IMR-90 (cell line): ENCODE measurements at regions not wholly inside any gene's neighbourhood (a gene's known extent, or its start where the extent isn't known, plus 50 kb on each side); places are given as distances from the start of the nearest gene placed in this dataset.

Experiments used
- ATAC-seq: fragments of 200-7000 bp; cut with Tn5 transposase; 2 replicates; pipeline ENCODE4 v1.9.1; 2020; ENCODE audit warnings: low read depth, mild to moderate bottlenecking, moderate library complexity
- BruUV-seq: library from RNA; stranded (reverse); fragments of 400-500 nt; replicated peaks from 2 replicates; lab custom pipeline; 2021; lab: Mats Ljungman, UMichigan
- CTCF ChIA-PET: fragments of 300-600 bp; formaldehyde crosslinking; extraction: SDS; loops from one replicate; lab custom pipeline; 2021; ENCODE audit warnings: antibody characterized with exemption; lab: Yijun Ruan, JAX
- POLR2A ChIA-PET: fragments of 300-600 bp; sonication (Branson Sonifier 250); formaldehyde crosslinking; loops from one replicate; lab custom pipeline; 2022; ENCODE audit warnings: antibody characterized with exemption; ENCODE audit not compliant: unreplicated experiment; lab: Charles Lee
- DNase-seq: peaks from one replicate; pipeline ENCODE4 v3.0.0; 2013
- H2AFZ ChIP-seq: replicated peaks from 2 replicates; pipeline ENCODE3; 2013; ENCODE audit warnings: low read length, mild to moderate bottlenecking; ENCODE audit not compliant: poor library complexity
- H2AK5ac ChIP-seq: 2 replicates; pipeline ENCODE4 v1.6.1; 2013; ENCODE audit warnings: low read depth, low read length, inconsistent platforms
- H2AK9ac ChIP-seq: replicated peaks from 2 replicates; pipeline ENCODE3; 2013; ENCODE audit warnings: mild to moderate bottlenecking, low read depth, low read length, moderate library complexity; ENCODE audit not compliant: poor library complexity
- H2BK120ac ChIP-seq: 2 replicates; pipeline ENCODE4 v1.6.1; 2013; ENCODE audit warnings: low read depth, low read length, inconsistent platforms
- H2BK15ac ChIP-seq: 3 replicates; pipeline ENCODE4 v1.6.1; 2013; ENCODE audit warnings: low read depth, low read length, inconsistent platforms
- H2BK20ac ChIP-seq: 2 replicates; pipeline ENCODE4 v1.6.1; 2013; ENCODE audit warnings: low read depth, mild to moderate bottlenecking, inconsistent platforms, low read length, moderate library complexity
- H2BK5ac ChIP-seq: 2 replicates; pipeline ENCODE4 v1.6.1; 2013; ENCODE audit warnings: mild to moderate bottlenecking, low read depth, low read length, inconsistent platforms; ENCODE audit not compliant: poor library complexity, severe bottlenecking
- H3K14ac ChIP-seq: replicated peaks from 2 replicates; pipeline ENCODE4 v1.6.1; 2013; ENCODE audit warnings: low read depth, low read length, inconsistent platforms
- H3K18ac ChIP-seq: 2 replicates; pipeline ENCODE4 v1.6.1; 2013; ENCODE audit warnings: low read depth, low read length, control low read depth
- H3K23ac ChIP-seq: 2 replicates; pipeline ENCODE4 v1.6.1; 2013; ENCODE audit warnings: low read depth, low read length, inconsistent platforms
- H3K27ac ChIP-seq: 2 replicates; pipeline ENCODE4 v1.5.1; 2013; ENCODE audit warnings: mild to moderate bottlenecking, control low read depth, low read length; ENCODE audit not compliant: insufficient read depth
- H3K27me3 ChIP-seq: 2 replicates; pipeline ENCODE4 v1.6.1; 2013; ENCODE audit warnings: low read length; ENCODE audit not compliant: control insufficient read depth, insufficient read depth
- H3K36me3 ChIP-seq: 2 replicates; pipeline ENCODE4 v1.6.1; 2013; ENCODE audit warnings: low read length, mixed read lengths; ENCODE audit not compliant: control insufficient read depth, insufficient read depth
- H3K4ac ChIP-seq: 2 replicates; pipeline ENCODE4 v1.6.1; 2013; ENCODE audit warnings: low read depth, low read length, inconsistent platforms
- H3K4me1 ChIP-seq: 2 replicates; pipeline ENCODE4 v1.6.1; 2013; ENCODE audit warnings: low read length, mixed read lengths; ENCODE audit not compliant: control insufficient read depth, insufficient read depth
- H3K4me2 ChIP-seq: 2 replicates; pipeline ENCODE4 v1.6.1; 2013; ENCODE audit warnings: low read depth, mild to moderate bottlenecking, control low read depth, low read length, moderate library complexity
- H3K4me3 ChIP-seq: 2 replicates; pipeline ENCODE4 v1.5.1; 2013; ENCODE audit warnings: low read depth, mild to moderate bottlenecking, control low read depth, low read length, moderate library complexity; ENCODE audit not compliant: insufficient read depth
- H3K56ac ChIP-seq: 2 replicates; pipeline ENCODE4 v1.6.1; 2013; ENCODE audit warnings: low read length, inconsistent platforms; ENCODE audit not compliant: insufficient read depth; ENCODE audit errors: extremely low read depth
- H3K79me1 ChIP-seq, 2 experiments: 2 replicates each; pipeline ENCODE4 v1.6.1; 2013; ENCODE audit warnings: low read length in 2 of 2, inconsistent platforms in 1 of 2, low read depth in 1 of 2
- H3K9ac ChIP-seq: 2 replicates; pipeline ENCODE4 v1.6.1; 2013; ENCODE audit warnings: low read depth, low read length, control low read depth
- H3K9me1 ChIP-seq: 2 replicates; pipeline ENCODE4 v1.6.1; 2013; ENCODE audit warnings: low read length, inconsistent platforms; ENCODE audit not compliant: insufficient read depth
- H3K9me3 ChIP-seq: 2 replicates; pipeline ENCODE4 v1.6.1; 2013; ENCODE audit warnings: low read length; ENCODE audit not compliant: control insufficient read depth, insufficient read depth
- H4K20me1 ChIP-seq: 2 replicates; pipeline ENCODE4 v1.6.1; 2013; ENCODE audit warnings: low read length, inconsistent platforms; ENCODE audit not compliant: insufficient read depth
- H4K5ac ChIP-seq: 2 replicates; pipeline ENCODE4 v1.6.1; 2013; ENCODE audit warnings: mild to moderate bottlenecking, low read depth, low read length, control low read depth
- H4K8ac ChIP-seq, 2 experiments: 2 replicates each; pipeline ENCODE4 v1.6.1; 2013; ENCODE audit warnings: low read depth in 2 of 2, low read length in 2 of 2, control low read depth in 1 of 2, inconsistent platforms in 1 of 2
- H4K91ac ChIP-seq: 2 replicates; pipeline ENCODE4 v1.6.1; 2013; ENCODE audit warnings: low read depth, low read length, inconsistent platforms; ENCODE audit not compliant: insufficient read depth
- CEBPB ChIP-seq: IDR thresholded peaks from 2 replicates; pipeline ENCODE4 v1.6.1; 2012; ENCODE audit warnings: low read depth, low read length, improper control_type of control experiment
- CTCF ChIP-seq: conservative IDR thresholded peaks from 2 replicates; pipeline ENCODE4 v1.5.1; 2012; ENCODE audit warnings: mild to moderate bottlenecking, low read depth, low read length, improper control_type of control experiment
- FOS ChIP-seq: fragments of 150-350 bp; IDR thresholded peaks from 2 replicates; pipeline ENCODE4 v1.6.1; 2016; ENCODE audit warnings: low read depth, low read length
- MAZ ChIP-seq: IDR thresholded peaks from 2 replicates; pipeline ENCODE4 v1.6.1; 2012; ENCODE audit warnings: low read depth, mild to moderate bottlenecking, low read length, improper control_type of control experiment, moderate library complexity, borderline replicate concordance
- RCOR1 ChIP-seq: IDR thresholded peaks from 2 replicates; pipeline ENCODE4 v1.6.1; 2012; ENCODE audit warnings: mild to moderate bottlenecking, low read length, improper control_type of control experiment; ENCODE audit not compliant: insufficient replicate concordance
- RFX5 ChIP-seq: IDR thresholded peaks from 2 replicates; pipeline ENCODE4 v1.8.0; 2012; ENCODE audit warnings: low read depth, mild to moderate bottlenecking, low read length, moderate library complexity
- SMC3 ChIP-seq: fragments of 150-350 bp; IDR thresholded peaks from 2 replicates; pipeline ENCODE4 v1.6.1; 2016; ENCODE audit warnings: low read depth, mild to moderate bottlenecking, antibody characterized with exemption, low read length, moderate library complexity
- WGBS, 2 experiments: methylation state at CpG; one replicate each; pipeline versions ENCODE4 v1.1.5 to v1.1.7; 2013; ENCODE audit warnings: missing lambda C conversion rate in 2 of 2; ENCODE audit not compliant: insufficient read length in 1 of 2; ENCODE audit errors: extremely low coverage in 2 of 2; 5-methylcytosine and 5-hydroxymethylcytosine counted together
- dilution Hi-C: fragments of 300-500 bp; cut with HindIII; formaldehyde crosslinking; loops from one replicate; pipeline ENCODE4 v1.14.3; 2018; ENCODE audit warnings: low sequenced_read_pairs; ENCODE audit not compliant: unreplicated experiment
- in situ Hi-C: fragments of 300-500 bp; cut with MboI; formaldehyde crosslinking; loops from 3 replicates; pipeline ENCODE4 v1.14.3; 2019; ENCODE audit warnings: low sequenced_read_pairs, inconsistent platforms, mixed read lengths
- intact Hi-C: fragments of 100-400 bp; cut with micrococcal nuclease; formaldehyde crosslinking; loops from 2 replicates; pipeline ENCODE4 v1.10.0; 2022

- no CpG with 5 or more reads among the region's 2 CpGs for WGBS, 2 experiments
- H3K9me3 ChIP-seq, result no peaks in the 10 kb centered on the region
- no peak overlapping the region for H3K27ac ChIP-seq
- in situ Hi-C loops, result no loop called here
- CTCF ChIA-PET, result no interaction called here
- intact Hi-C loops, result no loop called here
- H3K4ac ChIP-seq, result no peak overlapping the region
- POLR2A ChIA-PET, result no interaction called here
- no peaks in the 10 kb centered on the region for H3K4me1 ChIP-seq
- no peak overlapping the region for H4K91ac ChIP-seq
- no peak overlapping the region for H2AK9ac ChIP-seq
- ATAC-seq (no peak), DNase-seq (no peak)
- H2BK120ac ChIP-seq, result no peak overlapping the region
- no peak overlapping the region for H3K9ac ChIP-seq
- H3K23ac ChIP-seq, result no peak overlapping the region
- H3K36me3 ChIP-seq, result no peaks in the 10 kb centered on the region
- no peaks in the 10 kb centered on the region for H3K79me1 ChIP-seq
- H2AFZ ChIP-seq, result no peak overlapping the region
- H4K5ac ChIP-seq, result no peak overlapping the region
- H3K56ac ChIP-seq, result no peak overlapping the region
- no peaks in the 10 kb centered on the region for H4K20me1 ChIP-seq
- no peak overlapping the region for H4K8ac ChIP-seq
- no peak overlapping the region for H2BK5ac ChIP-seq
- no peak overlapping the region for H3K14ac ChIP-seq
- H3K18ac ChIP-seq, result no peak overlapping the region
- H3K9me1 ChIP-seq, result no peaks in the 10 kb centered on the region
- no peak overlapping the region for H2BK15ac ChIP-seq
- no TSS peak for BruUV-seq
- dilution Hi-C loops, result no loop called here
- no peaks in the 10 kb centered on the region for H3K27me3 ChIP-seq
- no peak overlapping the region for H2BK20ac ChIP-seq
- no peak overlapping the region for H3K4me3 ChIP-seq
- H2AK5ac ChIP-seq, result no peak overlapping the region
- no peak overlapping the region for H3K4me2 ChIP-seq
- TF ChIP-seq CEBPB, result no peak
- no peak for TF ChIP-seq RFX5
- TF ChIP-seq SMC3, result no peak
- TF ChIP-seq CTCF, result no peak
- TF ChIP-seq MAZ, result no peak
- no peak for TF ChIP-seq RCOR1
- no peak for TF ChIP-seq FOS
Measured at GRCh38 chr3:193132241-193132640, 108.8 kb upstream of the PLAAT1 start.
